Mucosa of descending colon (tissue), 3 donors: ENCODE measurements at regions not wholly inside any gene's neighbourhood (a gene's known extent, or its start where the extent isn't known, plus 50 kb on each side); places are given as distances from the start of the nearest gene placed in this dataset.

ENCODE experiments used
- ATAC-seq: fragments of 200-7000 bp; cut with Tn5 transposase; one replicate; pipeline ENCODE4 v1.9.1; 2020; ENCODE audit warnings: mild to moderate bottlenecking, moderate library complexity
- DNase-seq, 3 donors: peaks; one replicate each; pipeline ENCODE4 v3.0.0-alpha.2; 2020
- H3K36me3 ChIP-seq: fragments of 200-600 bp; one replicate; pipeline ENCODE4 v1.8.0; 2021; ENCODE audit warnings: low read depth, mild to moderate bottlenecking
- H3K4me1 ChIP-seq: fragments of 200-600 bp; one replicate; pipeline ENCODE4 v1.8.0; 2021; ENCODE audit warnings: low read depth, mild to moderate bottlenecking
- H3K4me3 ChIP-seq: fragments of 200-600 bp; one replicate; pipeline ENCODE4 v1.8.0; 2021; ENCODE audit warnings: mild to moderate bottlenecking
- H3K9me3 ChIP-seq: fragments of 200-600 bp; one replicate; pipeline ENCODE4 v1.8.0; 2021; ENCODE audit warnings: mild to moderate bottlenecking
- CTCF ChIP-seq: fragments of 200-600 bp; IDR thresholded peaks from one replicate; pipeline ENCODE4 v1.8.0; 2022; ENCODE audit warnings: antibody characterized with exemption, mild to moderate bottlenecking
- intact Hi-C, 2 donors: fragments of 100-400 bp; cut with DNase I in 1 of 2; cut with micrococcal nuclease in 1 of 2; formaldehyde crosslinking; loops; one replicate each; pipeline versions ENCODE4 v1.11.0 to v1.11.1; 2022; cut with DNase I, micrococcal nuclease
- donor health status: DM: no; HTN: no; CAD: no; lungs with moderate emphysema.
- donor health status: DM: no; HTN: no; CAD: no.
- donor health status: DM: no; HTN: yes; CAD: no.

DNA sequence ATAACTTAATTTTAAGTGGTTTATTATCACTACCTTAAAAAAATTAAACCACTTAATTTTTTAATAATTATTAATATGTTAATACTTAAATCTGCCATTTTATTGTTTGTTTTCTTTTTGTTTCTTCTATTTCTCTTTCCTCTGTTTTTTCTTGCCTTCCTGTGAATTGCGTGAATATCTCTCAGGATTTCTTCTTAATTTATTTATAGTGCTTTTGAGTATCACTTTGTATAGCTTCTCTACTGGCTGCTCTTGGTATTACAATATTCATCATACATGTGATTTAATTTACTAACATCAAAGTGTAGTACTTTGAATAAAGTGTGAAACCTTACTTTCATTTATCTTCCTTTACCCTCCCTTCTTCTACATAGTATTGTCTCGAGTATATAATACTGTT lies 349.5 kb upstream of the CPXCR1 start:
- no peak for ATAC-seq

GRCh38 chrX:88416002-88416401 lies 331.0 kb upstream of the CPXCR1 start:
- ATAC-seq (no peak), DNase-seq (no peak)
- Histone ChIP-seq H3K36me3 (no peaks in the 10 kb centered on the region), H3K4me1 (no peaks in the 10 kb centered on the region), H3K4me3 (no peak overlapping the region), H3K9me3 (peaks cover 7% of the 10 kb centered on the region)
- TF ChIP-seq CTCF = no peak
- intact Hi-C loops = no loop called here

More for the DNA sequence above, 349.5 kb upstream of the CPXCR1 start:
- no peaks in the 10 kb centered on the region for H3K9me3 ChIP-seq
- intact Hi-C loops = no loop called here
- no peak for TF ChIP-seq CTCF
- H3K4me1 ChIP-seq = no peaks in the 10 kb centered on the region
- H3K4me3 ChIP-seq = no peak overlapping the region
- no peaks in the 10 kb centered on the region for H3K36me3 ChIP-seq
- DNase-seq = no peak

DNA sequence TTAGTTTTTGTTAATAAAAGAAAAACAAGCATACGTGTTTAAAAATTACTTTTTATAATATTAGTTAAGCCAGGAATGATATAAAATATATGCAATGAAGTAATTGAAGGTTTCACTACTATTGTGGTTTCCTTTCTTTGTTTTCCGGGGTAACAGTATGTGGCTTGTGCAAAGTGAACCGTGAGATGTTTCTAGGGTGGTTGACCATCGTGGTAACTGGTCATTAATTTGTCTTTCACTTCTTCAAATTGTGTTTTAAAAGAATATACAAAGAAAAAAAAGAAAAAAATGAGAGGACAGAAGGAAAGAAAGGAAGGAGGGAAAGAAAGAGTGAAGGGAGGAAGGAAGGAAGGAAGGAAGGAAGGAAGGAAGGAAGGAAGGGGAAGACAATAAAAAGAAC lies 330.1 kb upstream of the CPXCR1 start:
- TF ChIP-seq CTCF = no peak
- Histone ChIP-seq H3K36me3 (no peaks in the 10 kb centered on the region), H3K4me1 (no peaks in the 10 kb centered on the region), H3K4me3 (no peak overlapping the region), H3K9me3 (peaks cover 7% of the 10 kb centered on the region)
- intact Hi-C loops = no loop called here
- ATAC-seq = no peak
- DNase-seq = no peak

DNA sequence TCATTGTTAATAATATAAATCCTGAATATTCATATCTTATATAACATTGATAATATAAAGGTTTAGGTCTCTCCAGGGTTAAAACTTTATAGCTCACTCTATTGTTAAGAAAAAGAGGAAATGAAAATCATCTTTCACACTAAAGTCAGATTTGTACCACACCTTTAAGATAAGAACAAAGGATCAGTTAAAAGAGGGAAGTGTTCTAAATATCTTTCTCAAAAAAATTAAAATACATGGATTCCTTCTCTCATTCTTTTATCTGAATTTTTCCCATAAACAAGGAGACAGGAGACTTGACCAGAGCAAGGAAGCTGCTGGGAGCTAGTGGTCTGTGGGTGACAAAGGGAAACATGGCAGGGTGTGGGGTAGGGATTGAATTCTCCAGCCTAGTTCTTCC lies 323.0 kb upstream of the CPXCR1 start:
- Histone ChIP-seq H3K4me3 (no peak overlapping the region), H3K4me1 (no peaks in the 10 kb centered on the region), H3K9me3 (peaks cover 7% of the 10 kb centered on the region), H3K36me3 (no peaks in the 10 kb centered on the region)
- no peak for TF ChIP-seq CTCF
- intact Hi-C loops = no loop called here
- no peak for DNase-seq
- ATAC-seq = no peak

- no peak for DNase-seq
- H3K4me1 ChIP-seq = no peaks in the 10 kb centered on the region
- TF ChIP-seq CTCF = no peak
- ATAC-seq = no peak
- H3K4me3 ChIP-seq = no peak overlapping the region
- intact Hi-C loops = no loop called here
- H3K9me3 ChIP-seq = peaks cover 7% of the 10 kb centered on the region
- no peaks in the 10 kb centered on the region for H3K36me3 ChIP-seq
Observed at GRCh38 chrX:88424541-88424940, 322.5 kb upstream of the CPXCR1 start.

GRCh38 chrX:88425739-88426138 lies 321.3 kb upstream of the CPXCR1 start:
- no peak for ATAC-seq
- no peaks in the 10 kb centered on the region for H3K36me3 ChIP-seq
- TF ChIP-seq CTCF = no peak
- intact Hi-C loops = no loop called here
- no peaks in the 10 kb centered on the region for H3K9me3 ChIP-seq
- H3K4me3 ChIP-seq = no peak overlapping the region
- H3K4me1 ChIP-seq = no peaks in the 10 kb centered on the region
- no peak for DNase-seq
